ENCODE measurements at regions not wholly inside any gene's neighbourhood (a gene's known extent, or its start where the extent isn't known, plus 50 kb on each side); places are given as distances from the start of the nearest gene placed in this dataset.

DNA sequence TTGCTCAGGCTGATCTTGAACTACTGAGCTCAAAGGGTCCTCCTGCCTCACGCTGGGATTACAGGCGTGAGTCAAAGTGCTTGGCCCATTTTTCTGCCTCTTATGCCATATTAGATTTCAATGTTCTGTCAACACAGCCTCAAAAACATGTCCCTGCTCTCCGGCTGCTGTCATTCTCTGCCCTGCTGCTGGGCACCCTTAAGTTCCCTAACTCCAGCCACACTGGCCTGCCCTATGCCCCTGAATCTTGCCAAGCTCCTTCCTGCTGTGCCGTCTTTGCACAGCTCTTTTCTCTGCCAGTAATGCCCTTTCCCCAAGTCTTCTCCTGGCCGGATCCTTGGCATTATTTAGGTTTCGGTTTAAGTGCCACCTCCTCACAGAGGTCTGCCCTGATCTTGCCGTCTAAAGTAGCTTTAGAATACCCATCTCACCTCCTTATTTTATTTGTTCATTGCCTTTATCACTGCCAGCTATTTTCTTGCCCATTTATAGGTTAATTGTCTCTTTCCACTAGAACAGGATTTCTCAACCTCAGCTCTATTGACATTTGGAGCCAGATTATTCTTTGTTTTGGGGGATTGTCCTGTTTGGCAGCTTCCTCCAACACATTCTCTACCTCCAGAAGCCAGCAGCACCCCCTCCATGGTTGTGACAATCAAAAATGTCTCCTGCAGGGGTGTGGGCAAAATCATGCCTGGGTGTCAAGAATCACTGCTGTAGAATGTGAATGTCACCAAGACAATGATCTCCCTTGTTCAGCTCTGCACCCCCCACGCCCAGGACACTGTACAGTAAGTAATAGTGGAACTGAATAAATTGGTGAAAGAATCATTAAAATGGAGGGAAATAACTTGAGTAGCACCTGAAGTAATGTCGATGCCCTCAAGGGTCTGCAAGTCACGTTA lies 168.2 kb downstream of the CYLD start:
- TF ChIP-seq EZH2 (optimal IDR thresholded peaks at IDR 0.05; ENCODE audit: low read depth, low read length), result no peak
- TF ChIP-seq, protein P1, sequence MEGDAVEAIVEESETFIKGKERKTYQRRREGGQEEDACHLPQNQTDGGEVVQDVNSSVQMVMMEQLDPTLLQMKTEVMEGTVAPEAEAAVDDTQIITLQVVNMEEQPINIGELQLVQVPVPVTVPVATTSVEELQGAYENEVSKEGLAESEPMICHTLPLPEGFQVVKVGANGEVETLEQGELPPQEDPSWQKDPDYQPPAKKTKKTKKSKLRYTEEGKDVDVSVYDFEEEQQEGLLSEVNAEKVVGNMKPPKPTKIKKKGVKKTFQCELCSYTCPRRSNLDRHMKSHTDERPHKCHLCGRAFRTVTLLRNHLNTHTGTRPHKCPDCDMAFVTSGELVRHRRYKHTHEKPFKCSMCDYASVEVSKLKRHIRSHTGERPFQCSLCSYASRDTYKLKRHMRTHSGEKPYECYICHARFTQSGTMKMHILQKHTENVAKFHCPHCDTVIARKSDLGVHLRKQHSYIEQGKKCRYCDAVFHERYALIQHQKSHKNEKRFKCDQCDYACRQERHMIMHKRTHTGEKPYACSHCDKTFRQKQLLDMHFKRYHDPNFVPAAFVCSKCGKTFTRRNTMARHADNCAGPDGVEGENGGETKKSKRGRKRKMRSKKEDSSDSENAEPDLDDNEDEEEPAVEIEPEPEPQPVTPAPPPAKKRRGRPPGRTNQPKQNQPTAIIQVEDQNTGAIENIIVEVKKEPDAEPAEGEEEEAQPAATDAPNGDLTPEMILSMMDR (IDR thresholded peaks at IDR 0.05; ENCODE audit: low read length), result no peak

Data from MM.1S (cell line).